Stimulated activated CD4-positive, alpha-beta T cell treated with anti-CD3 and anti-CD28 coated beads, Interleukin-1b, Interleukin-23, amount 100 ng/mL, for 1 hour (primary cell): ENCODE measurements at regions not wholly inside any gene's neighbourhood (a gene's known extent, or its start where the extent isn't known, plus 50 kb on each side); places are given as distances from the start of the nearest gene placed in this dataset.
A peak's percentile ranks its signal among the peaks of the same experiment; 100 is the strongest.

Experiments
- DNase-seq, 2 donors: peaks; one replicate each; pipeline ENCODE4 v3.0.0-alpha.2; 2020; ENCODE audit warnings: low read depth in 2 of 2

DNA sequence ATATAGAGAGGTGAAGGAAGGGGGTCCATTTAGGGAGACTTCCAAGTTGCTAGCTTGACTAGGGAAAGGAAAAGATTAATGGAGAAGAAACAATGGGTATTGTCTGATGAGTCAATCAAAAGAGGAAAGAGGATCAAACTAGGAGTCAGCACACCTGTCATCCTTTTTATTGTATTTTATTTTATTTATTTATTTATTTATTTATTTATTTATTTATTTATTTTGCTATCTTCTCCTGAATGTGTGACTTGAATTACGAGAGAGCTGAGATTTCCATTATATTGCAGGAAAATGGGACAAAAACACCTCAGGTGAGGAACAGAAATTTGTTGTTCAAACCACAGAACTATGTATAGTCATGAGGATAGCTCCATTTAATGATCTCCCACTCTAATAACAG is 58.9 kb downstream of the NUDT11 start:
- no peak for DNase-seq

DNA sequence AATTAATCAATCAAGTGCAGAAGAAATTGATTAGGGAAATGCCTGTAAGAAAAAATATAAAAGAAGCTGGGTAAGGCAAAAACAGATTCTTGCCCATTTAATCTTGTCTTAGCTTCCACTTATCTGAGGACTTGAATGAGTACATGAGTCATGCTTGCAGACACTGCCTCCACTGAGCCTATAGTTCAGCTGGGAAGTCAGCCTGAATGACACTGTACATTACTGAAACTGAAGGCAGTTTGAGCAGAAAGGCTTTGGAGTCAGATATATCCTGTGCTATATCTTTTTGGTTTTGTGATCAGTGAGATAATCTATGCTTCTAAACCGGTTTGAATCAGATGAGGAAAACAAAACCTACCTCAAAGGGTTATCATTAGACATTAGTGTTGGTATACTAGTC is 61.3 kb downstream of the NUDT11 start:
- no peak for DNase-seq

DNA sequence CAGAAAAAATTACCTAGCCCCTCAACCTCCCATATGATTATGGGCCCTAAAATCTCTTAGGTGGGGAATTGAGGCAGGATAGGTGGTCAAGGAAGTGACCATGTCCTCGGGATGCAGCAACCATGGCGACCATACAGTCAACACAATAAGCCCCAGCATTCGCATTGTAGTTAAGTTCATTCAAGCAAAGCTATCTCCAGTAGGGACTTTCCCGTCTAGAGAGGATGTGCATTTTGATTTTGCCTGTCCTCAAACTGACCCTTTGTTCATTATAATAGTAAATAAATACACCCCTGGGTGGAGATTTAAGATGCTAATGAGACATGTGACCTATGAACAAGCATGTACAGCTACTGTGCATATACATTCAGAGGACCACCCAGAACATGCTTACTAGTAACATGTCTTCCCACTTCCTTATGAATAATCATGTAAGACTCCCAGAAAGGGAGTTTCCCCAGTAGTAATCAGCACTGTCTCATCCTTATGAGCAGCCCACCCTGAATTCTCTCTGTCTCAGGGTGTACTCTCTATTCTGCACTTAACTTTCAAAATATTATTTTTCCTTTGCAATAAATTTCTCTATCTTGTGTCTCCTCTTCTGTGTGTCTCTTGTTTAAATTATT is 74.3 kb downstream of the NUDT11 start:
- DNase-seq, result no peak

DNA sequence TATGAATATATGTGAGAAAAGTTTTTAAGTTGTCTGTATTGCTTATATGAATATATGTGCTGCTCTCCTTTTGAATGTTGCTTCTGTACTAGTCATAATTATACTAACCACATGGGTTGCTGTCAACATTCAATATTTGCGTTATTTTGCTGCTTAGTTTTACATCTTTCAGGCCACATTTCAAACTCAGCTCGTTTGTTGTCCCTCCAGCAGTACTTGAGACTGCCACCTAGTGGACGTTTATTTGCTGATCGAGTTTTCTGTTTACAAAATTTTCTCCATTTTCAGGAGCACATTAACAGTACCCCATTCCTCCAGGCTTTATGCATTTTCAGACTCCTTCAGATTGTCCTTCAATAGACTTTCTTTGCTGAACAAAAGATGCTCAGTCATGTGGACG is 75.8 kb downstream of the NUDT11 start:
- no peak for DNase-seq

DNA sequence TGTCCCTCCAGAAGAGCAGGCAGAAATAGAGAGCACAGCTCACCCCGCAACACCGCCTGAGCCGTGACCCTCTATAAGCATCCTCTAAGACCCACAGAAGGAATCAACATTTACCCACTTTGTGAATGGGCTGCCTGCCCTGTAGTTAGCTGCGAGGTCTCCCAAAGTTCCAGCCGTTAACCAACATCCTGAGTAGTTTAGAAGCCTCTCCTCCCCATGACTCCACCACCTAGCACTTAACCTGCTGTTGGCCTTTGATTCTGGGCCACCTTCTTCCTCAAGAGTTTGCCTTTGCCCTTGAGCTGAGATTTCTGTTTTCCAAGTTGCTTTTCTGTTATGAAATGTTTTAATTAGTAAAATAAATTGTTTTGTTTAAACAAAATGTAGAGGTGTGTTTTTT is 75.8 kb downstream of the NUDT10 start:
- DNase-seq, result no peak

DNA sequence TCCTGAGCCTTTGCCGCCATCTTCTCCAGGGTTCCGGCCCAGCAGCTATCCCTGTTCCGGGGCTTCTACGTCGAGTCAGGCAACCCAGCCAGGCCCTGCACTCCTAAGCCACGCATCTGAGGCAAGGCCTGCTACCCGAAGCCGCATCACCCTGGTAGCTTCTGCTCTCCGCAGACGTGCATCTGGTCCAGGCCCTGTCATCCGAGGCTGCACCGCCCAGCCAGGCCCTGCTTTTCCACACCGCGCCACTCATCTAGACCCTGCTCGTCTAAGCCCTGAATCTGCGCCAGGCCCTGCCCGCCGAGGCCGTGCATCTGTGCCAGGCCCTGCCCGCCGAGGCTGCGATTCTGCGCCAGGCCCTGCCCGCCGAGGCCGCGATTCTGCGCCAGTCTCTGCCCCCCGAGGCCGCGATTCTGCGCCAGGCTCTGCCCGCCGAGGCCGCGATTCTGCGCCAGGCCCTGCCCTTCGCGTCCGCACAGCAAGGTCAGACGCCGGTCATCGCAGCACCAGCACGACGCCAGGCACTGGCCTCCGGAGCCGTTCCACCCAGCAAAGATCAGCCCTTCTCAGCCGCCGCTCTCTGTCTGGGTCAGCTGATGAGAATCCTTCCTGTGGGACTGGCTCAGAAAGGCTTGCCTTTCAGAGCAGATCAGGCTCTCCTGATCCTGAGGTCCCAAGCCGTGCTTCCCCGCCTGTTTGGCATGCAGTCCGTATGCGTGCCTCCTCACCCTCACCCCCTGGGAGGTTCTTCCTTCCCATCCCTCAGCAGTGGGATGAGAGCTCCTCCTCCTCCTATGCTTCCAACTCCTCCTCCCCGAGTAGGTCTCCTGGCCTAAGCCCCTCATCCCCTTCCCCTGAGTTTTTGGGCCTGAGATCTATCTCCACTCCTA is 75.1 kb downstream of the NUDT10 start:
- no peak for DNase-seq

DNA sequence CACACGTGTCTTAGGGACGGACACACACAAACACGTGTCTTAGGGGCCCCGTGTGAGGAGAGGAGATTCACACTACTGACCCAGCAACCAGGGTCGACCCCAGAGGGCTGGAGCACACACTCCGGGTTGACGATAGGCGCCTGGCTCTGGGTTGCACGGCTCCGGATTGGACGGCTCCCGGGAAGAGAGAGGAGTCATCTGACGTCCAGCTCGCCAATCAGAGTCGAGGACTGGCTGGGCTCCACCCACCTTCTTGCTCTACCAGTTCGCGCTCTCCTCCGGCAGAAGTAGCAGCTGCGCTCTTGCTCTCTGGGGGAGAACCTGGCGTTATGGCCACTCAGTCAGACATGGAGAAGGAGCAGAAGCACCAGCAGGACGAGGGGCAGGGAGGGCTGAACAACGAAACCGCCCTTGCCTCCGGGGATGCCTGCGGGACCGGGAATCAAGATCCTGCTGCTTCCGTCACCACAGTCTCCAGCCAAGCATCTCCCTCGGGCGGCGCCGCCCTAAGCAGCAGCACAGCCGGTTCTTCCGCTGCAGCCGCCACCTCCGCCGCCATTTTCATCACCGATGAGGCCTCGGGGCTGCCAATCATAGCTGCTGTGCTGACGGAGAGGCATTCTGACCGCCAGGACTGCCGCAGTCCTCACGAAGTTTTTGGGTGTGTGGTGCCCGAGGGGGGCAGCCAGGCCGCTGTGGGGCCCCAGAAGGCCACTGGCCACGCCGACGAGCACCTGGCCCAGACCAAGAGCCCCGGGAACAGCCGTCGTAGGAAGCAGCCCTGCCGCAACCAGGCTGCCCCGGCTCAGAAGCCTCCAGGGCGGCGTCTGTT is 74.3 kb downstream of the NUDT10 start:
- DNase-seq, result no peak

DNA sequence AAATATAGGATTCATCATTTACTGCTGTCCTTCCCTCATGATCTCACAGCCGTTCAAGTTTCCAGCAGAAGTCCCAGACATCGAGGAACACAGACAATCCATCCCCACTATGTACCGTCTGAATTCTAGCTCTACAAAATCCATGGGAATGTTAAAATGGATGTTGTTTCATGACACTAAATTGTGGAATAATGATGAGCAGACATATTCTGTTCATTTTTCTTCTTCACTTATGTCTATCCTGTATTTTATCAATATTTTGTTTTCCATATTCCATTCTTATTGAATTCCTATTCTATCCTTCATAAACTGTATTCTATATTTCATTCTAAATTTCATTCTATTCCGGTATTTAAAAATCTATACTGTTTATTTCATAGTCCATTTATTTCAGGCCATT is 71.8 kb downstream of the NUDT10 start:
- no peak for DNase-seq

DNA sequence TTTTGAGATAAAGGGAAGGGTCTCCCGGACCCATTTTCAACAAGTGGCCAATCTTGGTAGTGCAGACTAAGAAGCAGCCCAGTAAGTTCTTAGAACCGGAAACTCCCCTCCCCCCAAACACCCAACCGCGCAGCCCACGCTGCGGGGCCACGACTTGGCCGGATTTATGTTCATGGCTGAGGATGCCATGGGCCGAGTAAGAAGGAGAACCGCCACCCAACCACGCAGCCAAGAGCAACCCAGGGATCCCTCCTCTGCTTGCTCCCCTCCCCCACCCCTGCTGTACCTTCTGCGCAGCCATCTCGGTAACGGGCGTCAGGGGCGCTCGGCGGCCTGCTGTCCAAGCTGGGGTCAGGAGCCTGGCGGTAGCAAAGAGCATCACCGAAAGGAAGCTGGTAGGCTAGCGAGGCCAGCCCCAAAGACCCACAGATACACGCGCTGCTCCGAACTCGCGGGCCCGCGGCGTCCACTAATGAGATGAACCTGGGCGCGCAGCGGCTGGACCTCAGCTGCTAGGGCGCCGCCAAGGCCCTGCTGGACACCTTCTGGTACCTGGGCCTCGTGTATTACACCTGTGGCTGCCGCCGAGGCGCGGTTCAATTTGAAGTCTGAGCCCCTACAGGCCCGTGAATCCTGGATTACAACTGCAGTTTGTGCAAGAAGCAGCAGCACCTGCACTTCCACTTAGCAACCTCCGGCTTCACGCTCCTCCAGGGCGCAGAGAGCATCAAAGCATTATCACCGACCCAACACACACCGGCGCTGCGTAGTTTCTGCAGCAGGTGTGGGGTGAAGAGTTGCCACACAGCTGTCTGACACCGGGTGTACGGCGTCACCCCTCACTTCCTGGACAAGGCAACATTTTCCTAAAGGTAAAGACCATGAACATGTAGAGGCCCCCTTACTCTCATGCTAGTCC is 63.4 kb downstream of the NUDT10 start:
- DNase-seq, result peak; percentile 5 to 13

DNA sequence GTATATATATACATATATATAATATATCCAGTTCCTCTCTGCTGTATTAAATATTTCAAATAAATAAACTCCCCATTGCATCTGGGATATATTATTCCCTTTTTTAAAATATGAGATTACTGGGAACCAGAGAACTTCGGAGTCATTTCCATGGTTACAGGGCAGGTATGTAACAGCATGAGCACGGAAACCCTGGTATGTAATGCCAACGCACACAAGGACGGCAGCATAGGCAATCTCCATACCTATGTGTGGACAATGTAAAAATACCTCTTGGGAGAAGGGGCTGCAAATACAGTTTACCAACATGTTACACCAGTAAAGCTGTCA is 62.8 kb downstream of the NUDT10 start:
- no peak for DNase-seq
